Tibial nerve (tissue), 4 donors: ENCODE measurements at regions not wholly inside any gene's neighbourhood (a gene's known extent, or its start where the extent isn't known, plus 50 kb on each side); places are given as distances from the start of the nearest gene placed in this dataset.

Experiments used
- DNase-seq, 2 donors: peaks; one replicate each; pipeline ENCODE4 v3.0.0-alpha.2; 2019; ENCODE audit warnings: low spot score in 2 of 2
- H3K27ac ChIP-seq, 4 donors: fragments of 200-600 bp; sonication (generic) in 3 of 4; one replicate each; pipeline ENCODE4 v1.5.1; 2017 to 2019; ENCODE audit warnings: mild to moderate bottlenecking in 1 of 4
- H3K27me3 ChIP-seq, 2 donors: fragments of 200-600 bp; sonication (generic) in 1 of 2; one replicate each; pipeline versions ENCODE4 v1.5.1 to v1.6.0; 2017 to 2019
- H3K36me3 ChIP-seq, 3 donors: fragments of 200-600 bp; sonication (generic); one replicate each; pipeline ENCODE4 v1.5.1; 2018 to 2019
- H3K4me1 ChIP-seq, 4 donors: fragments of 200-600 bp; sonication (generic) in 3 of 4; one replicate each; pipeline ENCODE4 v1.5.1; 2017 to 2019
- H3K4me3 ChIP-seq, 4 donors: fragments of 200-600 bp; sonication (generic) in 3 of 4; one replicate each; pipeline ENCODE4 v1.5.1; 2017 to 2019; ENCODE audit warnings: mild to moderate bottlenecking in 1 of 4, moderate library complexity in 1 of 4
- H3K9me3 ChIP-seq, 4 donors: fragments of 200-600 bp; sonication (generic) in 3 of 4; one replicate each; pipeline ENCODE4 v1.5.1; 2017 to 2019
- CTCF ChIP-seq, 5 experiments: fragments of 200-600 bp in 3 of 5; fragments of 450-650 bp in 2 of 5; sonication (generic) in 3 of 5; IDR thresholded peaks; one replicate each; pipeline ENCODE4 v1.5.1; 2016 to 2019; ENCODE audit warnings: antibody characterized with exemption in 5 of 5, mild to moderate bottlenecking in 3 of 5, moderate library complexity in 2 of 5
- EP300 ChIP-seq, 2 donors: sonication (generic); formaldehyde crosslinking; IDR thresholded peaks; one replicate each; pipeline ENCODE4 v1.6.1; 2017; ENCODE audit warnings: antibody characterized with exemption in 2 of 2, mild to moderate bottlenecking in 1 of 2
- POLR2A ChIP-seq, 2 donors: fragments of 450-650 bp; IDR thresholded peaks; one replicate each; pipeline ENCODE4 v1.6.1; 2017; ENCODE audit warnings: antibody characterized with exemption in 2 of 2, mild to moderate bottlenecking in 2 of 2, moderate library complexity in 2 of 2
- WGBS, 2 donors: methylation state at CpG; one replicate each; pipeline ENCODE4 v1.1.5; 2018; 5-methylcytosine and 5-hydroxymethylcytosine counted together

GRCh38 chr5:24816206-24816605 is 171.4 kb upstream of the CDH10 start:
- Histone ChIP-seq H3K4me3 (no peak overlapping the region), H3K27ac (no peak overlapping the region), H3K9me3 (no peaks in the 10 kb centered on the region), H3K27me3 (no peaks in the 10 kb centered on the region), H3K4me1 (no peaks in the 10 kb centered on the region), H3K36me3 (no peaks in the 10 kb centered on the region)
- TF ChIP-seq CTCF (IDR thresholded peaks at IDR 0.05): no peak
- TF ChIP-seq EP300 (IDR thresholded peaks at IDR 0.05): no peak
- TF ChIP-seq POLR2A (IDR thresholded peaks at IDR 0.05): no peak
- WGBS, 2 donors: 67 to 76% methylated on average over 5 of the region's 5 CpGs
- no peak for DNase-seq

- no peak for TF ChIP-seq CTCF (IDR thresholded peaks at IDR 0.05)
- TF ChIP-seq POLR2A (IDR thresholded peaks at IDR 0.05): no peak
- no peak for TF ChIP-seq EP300 (IDR thresholded peaks at IDR 0.05)
- DNase-seq: no peak
- Histone ChIP-seq H3K27ac (no peak overlapping the region), H3K9me3 (no peaks in the 10 kb centered on the region), H3K27me3 (no peaks in the 10 kb centered on the region), H3K4me1 (no peaks in the 10 kb centered on the region), H3K4me3 (no peak overlapping the region), H3K36me3 (no peaks in the 10 kb centered on the region)
These were observed 160.5 kb upstream of the CDH10 start for GRCh38 chr5:24805230-24805629.

- Histone ChIP-seq H3K4me3 (no peak overlapping the region), H3K9me3 (no peaks in the 10 kb centered on the region), H3K4me1 (no peaks in the 10 kb centered on the region), H3K27ac (no peak overlapping the region), H3K36me3 (no peaks in the 10 kb centered on the region), H3K27me3 (no peaks in the 10 kb centered on the region)
- no peak for TF ChIP-seq POLR2A (IDR thresholded peaks at IDR 0.05)
- TF ChIP-seq CTCF (IDR thresholded peaks at IDR 0.05): no peak
- no peak for TF ChIP-seq EP300 (IDR thresholded peaks at IDR 0.05)
- no peak for DNase-seq
- WGBS, 2 donors: 88 to 94% methylated on average over 3 of the region's 3 CpGs
These were observed 159.5 kb upstream of the CDH10 start for GRCh38 chr5:24804221-24804681.

GRCh38 chr5:24791326-24791725 is 146.5 kb upstream of the CDH10 start:
- Histone ChIP-seq H3K27me3 (no peaks in the 10 kb centered on the region), H3K9me3 (no peaks in the 10 kb centered on the region), H3K36me3 (no peaks in the 10 kb centered on the region), H3K4me1 (no peaks in the 10 kb centered on the region), H3K4me3 (no peak overlapping the region), H3K27ac (no peak overlapping the region)
- TF ChIP-seq POLR2A (IDR thresholded peaks at IDR 0.05) (no peak), CTCF (IDR thresholded peaks at IDR 0.05) (no peak), EP300 (IDR thresholded peaks at IDR 0.05) (no peak)
- no peak for DNase-seq
- WGBS, 2 donors: 90 to 91% methylated on average over 4 of the region's 4 CpGs

GRCh38 chr5:24789611-24790351 is 145.0 kb upstream of the CDH10 start:
- TF ChIP-seq EP300 (IDR thresholded peaks at IDR 0.05): no peak
- no peak for TF ChIP-seq CTCF (IDR thresholded peaks at IDR 0.05)
- no peaks in the 10 kb centered on the region for H3K36me3 ChIP-seq
- WGBS, 2 donors: 70 to 74% methylated on average over 4 of the region's 4 CpGs
- H3K4me3 ChIP-seq: no peak overlapping the region
- H3K27ac ChIP-seq: no peak overlapping the region
- H3K4me1 ChIP-seq: no peaks in the 10 kb centered on the region
- no peaks in the 10 kb centered on the region for H3K27me3 ChIP-seq
- H3K9me3 ChIP-seq: no peaks in the 10 kb centered on the region
- DNase-seq: no peak
